BE2C (cell line): ENCODE measurements at regions not wholly inside any gene's neighbourhood (a gene's known extent, or its start where the extent isn't known, plus 50 kb on each side); places are given as distances from the start of the nearest gene placed in this dataset.

Experiments used
- DNase-seq: peaks from one replicate; pipeline ENCODE4 v3.0.0-alpha.2; 2020
- H3K27me3 ChIP-seq: fragments of 250-450 bp; sonication (Bioruptor Pico); 2 replicates; pipeline ENCODE4 v1.5.1; 2020; ENCODE audit warnings: mild to moderate bottlenecking
- H3K36me3 ChIP-seq: fragments of 250-450 bp; sonication (Bioruptor Pico); 2 replicates; pipeline ENCODE4 v1.5.1; 2020; ENCODE audit warnings: mild to moderate bottlenecking
- H3K4me1 ChIP-seq: fragments of 250-450 bp; sonication (Bioruptor Pico); 2 replicates; pipeline ENCODE4 v1.5.1; 2020
- H3K4me3 ChIP-seq: 2 replicates; pipeline ENCODE4 v1.5.1; 2011; ENCODE audit warnings: low read depth, low read length
- H3K9me3 ChIP-seq: fragments of 250-450 bp; sonication (Bioruptor Pico); 2 replicates; pipeline ENCODE4 v1.5.1; 2020
- CTCF ChIP-seq: IDR thresholded peaks from 2 replicates; pipeline ENCODE4 v1.5.1; 2012; ENCODE audit warnings: mild to moderate bottlenecking, low read depth, low read length

- no peaks in the 10 kb centered on the region for H3K9me3 ChIP-seq
- DNase-seq = no peak
- H3K4me1 ChIP-seq = no peaks in the 10 kb centered on the region
- no peaks in the 10 kb centered on the region for H3K27me3 ChIP-seq
- no peak overlapping the region for H3K4me3 ChIP-seq
- H3K36me3 ChIP-seq = no peaks in the 10 kb centered on the region
- no peak for TF ChIP-seq CTCF
Measured at GRCh38 chr12:115411121-115411520, 727.1 kb upstream of the TBX3 start.

GRCh38 chr12:115408642-115409041 is 724.7 kb upstream of the TBX3 start:
- Histone ChIP-seq H3K4me1 (peaks cover 4% of the 10 kb centered on the region; the same call in 1 of the 2 replicates), H3K36me3 (no peaks in the 10 kb centered on the region), H3K27me3 (no peaks in the 10 kb centered on the region), H3K4me3 (no peak overlapping the region), H3K9me3 (no peaks in the 10 kb centered on the region)
- no peak for TF ChIP-seq CTCF
- DNase-seq = no peak

GRCh38 chr12:115407723-115408122 is 723.7 kb upstream of the TBX3 start:
- Histone ChIP-seq H3K4me3 (no peak overlapping the region), H3K9me3 (no peaks in the 10 kb centered on the region), H3K4me1 (peaks cover 4% of the 10 kb centered on the region; the same call in 1 of the 2 replicates), H3K27me3 (no peaks in the 10 kb centered on the region), H3K36me3 (no peaks in the 10 kb centered on the region)
- no peak for TF ChIP-seq CTCF
- DNase-seq = no peak

- no peaks in the 10 kb centered on the region for H3K36me3 ChIP-seq
- H3K4me3 ChIP-seq = no peak overlapping the region
- no peak for DNase-seq
- no peaks in the 10 kb centered on the region for H3K27me3 ChIP-seq
- TF ChIP-seq CTCF = no peak
- peaks cover 4% of the 10 kb centered on the region; the same call in 1 of the 2 replicates for H3K4me1 ChIP-seq
- no peaks in the 10 kb centered on the region for H3K9me3 ChIP-seq
Measured at GRCh38 chr12:115407036-115407435, 723.1 kb upstream of the TBX3 start.

GRCh38 chr12:115405471-115405860 is 721.5 kb upstream of the TBX3 start:
- no peak for DNase-seq
- Histone ChIP-seq H3K9me3 (no peaks in the 10 kb centered on the region), H3K4me1 (peaks cover 4% of the 10 kb centered on the region; the same call in 1 of the 2 replicates), H3K4me3 (no peak overlapping the region), H3K36me3 (no peaks in the 10 kb centered on the region), H3K27me3 (no peaks in the 10 kb centered on the region)
- TF ChIP-seq CTCF = no peak

- Histone ChIP-seq H3K4me1 (peaks cover 4% of the 10 kb centered on the region; the same call in 1 of the 2 replicates), H3K9me3 (no peaks in the 10 kb centered on the region), H3K27me3 (no peaks in the 10 kb centered on the region), H3K36me3 (no peaks in the 10 kb centered on the region), H3K4me3 (no peak overlapping the region)
- no peak for DNase-seq
- no peak for TF ChIP-seq CTCF
Measured at GRCh38 chr12:115404761-115405470, 720.9 kb upstream of the TBX3 start.
